GM12865 (cell line): ENCODE measurements at regions not wholly inside any gene's neighbourhood (a gene's known extent, or its start where the extent isn't known, plus 50 kb on each side); places are given as distances from the start of the nearest gene placed in this dataset.

Experiments
- DNase-seq: peaks from one replicate; pipeline ENCODE4 v3.0.0; 2010; ENCODE audit warnings: low read depth
- H3K4me3 ChIP-seq: 2 replicates; pipeline ENCODE4 v1.5.1; 2011; ENCODE audit warnings: mild to moderate bottlenecking, low read depth, low read length, control low read depth
- CTCF ChIP-seq: IDR thresholded peaks from 2 replicates; pipeline ENCODE4 v1.5.1; 2011; ENCODE audit warnings: low read length, control low read depth, low read depth, inconsistent platforms; ENCODE audit not compliant: insufficient read depth; ENCODE audit errors: missing control alignments

- no peak for DNase-seq
- H3K4me3 ChIP-seq = no peak overlapping the region
- no peak for TF ChIP-seq CTCF
Observed at GRCh38 chr1:234940841-234941240, 187.8 kb downstream of the TOMM20 start.

DNA sequence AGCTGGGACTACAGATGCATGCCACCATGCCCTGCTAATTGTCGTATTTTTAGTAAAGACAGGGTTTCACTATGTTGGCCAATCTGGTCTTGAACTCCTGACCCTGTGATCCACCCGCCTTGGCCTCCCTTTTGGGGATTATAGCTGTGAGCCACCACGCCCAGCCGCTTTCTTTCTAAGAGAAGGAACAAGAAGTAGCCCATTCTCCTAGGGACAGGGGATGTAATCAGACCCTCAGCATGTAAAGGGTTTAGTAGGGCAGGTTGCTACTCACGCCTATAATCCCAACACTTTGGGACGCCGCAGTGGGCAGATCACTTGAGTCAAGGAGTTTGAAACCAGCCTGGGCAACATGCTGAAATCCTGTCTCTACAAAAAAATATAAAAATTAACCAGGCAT lies 189.7 kb downstream of the TOMM20 start:
- H3K4me3 ChIP-seq = no peak overlapping the region
- no peak for TF ChIP-seq CTCF
- DNase-seq = no peak

DNA sequence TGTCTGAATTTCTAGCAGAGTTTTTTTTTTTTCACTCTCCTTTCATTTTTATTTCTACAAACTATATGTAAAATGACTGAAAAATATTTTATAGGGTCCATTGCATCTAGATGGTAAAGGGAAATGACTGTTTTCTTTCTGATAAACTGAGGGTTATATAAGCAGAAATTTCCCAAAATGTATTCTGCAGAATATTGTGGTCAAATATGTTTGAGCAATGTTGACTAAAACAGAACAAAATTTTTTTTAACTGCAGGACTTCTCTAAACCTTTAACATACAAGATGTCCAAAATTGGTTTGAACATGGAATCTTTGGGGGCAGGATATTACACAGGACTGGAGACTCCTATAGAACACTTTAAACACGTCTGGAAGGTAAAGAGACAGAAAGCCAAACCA lies 190.5 kb downstream of the TOMM20 start:
- no peak for TF ChIP-seq CTCF
- DNase-seq = no peak
- H3K4me3 ChIP-seq = no peak overlapping the region

GRCh38 chr1:234936612-234937389 lies 191.8 kb downstream of the TOMM20 start:
- TF ChIP-seq CTCF = no peak
- no peak overlapping the region for H3K4me3 ChIP-seq
- no peak for DNase-seq

DNA sequence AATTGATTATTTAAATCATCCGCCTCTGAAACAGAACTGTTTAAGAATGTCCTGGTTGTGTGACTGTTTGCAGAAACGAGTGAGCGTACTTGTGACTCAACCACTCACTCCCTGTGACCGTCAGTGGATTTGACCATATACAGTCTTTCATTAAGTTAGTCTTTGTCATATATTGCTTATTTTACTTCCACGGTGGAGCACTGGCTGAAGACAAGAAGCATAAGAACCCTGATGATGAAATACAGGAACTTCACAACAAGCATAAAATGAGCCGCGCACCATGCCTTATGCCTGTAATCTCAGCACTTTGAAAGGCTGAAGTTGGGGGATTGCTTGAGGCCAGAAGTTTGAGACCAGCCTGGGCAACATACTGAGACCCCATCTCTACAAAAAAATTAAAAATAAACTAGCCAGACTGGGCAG lies 194.0 kb downstream of the TOMM20 start:
- H3K4me3 ChIP-seq = no peak overlapping the region
- TF ChIP-seq CTCF = no peak
- no peak for DNase-seq

DNA sequence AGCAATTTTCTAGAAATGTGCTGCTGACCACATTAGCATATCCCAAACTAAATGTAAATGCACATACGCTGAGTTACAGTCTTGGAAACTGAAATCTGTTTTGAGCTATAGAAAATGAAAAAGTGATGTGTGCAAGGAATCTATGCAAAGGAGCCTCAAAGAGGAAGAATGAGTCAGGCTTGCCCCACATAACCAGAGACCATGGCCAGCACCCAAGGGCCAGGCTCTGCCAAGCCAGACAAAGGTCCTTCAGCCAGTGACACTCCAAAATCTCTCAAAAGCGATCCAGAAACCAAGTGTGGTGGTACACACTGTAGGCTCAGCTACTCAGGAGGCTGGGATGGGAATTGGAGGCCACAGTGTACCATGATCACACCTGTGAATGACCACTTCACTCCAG lies 195.2 kb downstream of the TOMM20 start:
- DNase-seq = peak; percentile 88
- H3K4me3 ChIP-seq = no peak overlapping the region
- TF ChIP-seq CTCF = no peak

DNA sequence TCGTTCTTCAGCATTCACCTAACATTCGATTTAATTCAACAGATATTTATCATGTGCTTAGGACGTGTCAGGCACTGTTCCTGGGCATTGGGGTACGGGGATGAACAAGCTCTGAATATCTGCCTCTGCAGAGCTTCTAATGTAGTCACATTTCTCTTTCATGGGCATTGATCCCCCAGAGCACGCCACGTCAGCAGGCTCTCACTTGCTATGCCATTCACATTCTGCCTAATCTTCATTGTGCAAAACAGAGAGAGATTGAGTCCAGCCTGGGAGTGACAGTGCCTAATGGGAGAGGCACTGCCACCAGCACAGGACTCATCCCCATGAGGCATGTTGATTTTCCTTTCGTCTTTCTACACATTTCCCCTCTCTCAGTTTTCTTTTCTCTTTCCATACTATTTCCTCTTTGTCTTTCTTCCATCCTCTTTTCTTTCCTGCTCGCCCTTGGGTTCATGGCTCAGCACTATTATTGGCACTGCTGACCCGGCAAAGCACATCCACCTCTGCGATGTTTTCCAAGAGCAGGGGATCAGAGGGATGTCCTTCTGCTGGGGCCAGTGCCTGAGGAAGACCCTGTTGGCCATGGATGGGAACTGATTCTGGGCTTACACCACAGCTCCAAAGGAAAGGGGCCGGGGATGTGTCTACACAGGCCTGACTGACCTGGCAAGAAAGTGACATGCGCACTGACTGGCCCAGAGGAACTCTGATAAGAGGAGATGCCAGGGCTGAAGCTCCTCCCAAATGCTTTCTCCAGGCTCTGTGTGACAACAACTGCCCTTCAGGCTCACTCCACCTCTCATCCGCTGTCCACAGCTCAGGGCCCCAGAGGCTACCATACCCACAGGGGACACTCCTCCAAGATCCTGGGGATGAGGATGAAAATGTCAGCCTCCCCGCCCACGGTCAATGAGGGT lies 195.9 kb downstream of the TOMM20 start:
- no peak overlapping the region for H3K4me3 ChIP-seq
- TF ChIP-seq CTCF = no peak
- DNase-seq = peak; percentile 62
